ENCODE measurements at regions not wholly inside any gene's neighbourhood (a gene's known extent, or its start where the extent isn't known, plus 50 kb on each side); places are given as distances from the start of the nearest gene placed in this dataset.

- 25 to 40% methylated on average over 3 of the region's 3 CpGs for WGBS, 2 donors
- Histone ChIP-seq H3K27me3 (no peaks in the 10 kb centered on the region), H3K27ac (no peak overlapping the region), H3K36me3 (no peaks in the 10 kb centered on the region), H3K4me3 (no peak overlapping the region), H3K9me3 (no peaks in the 10 kb centered on the region), H3K4me1 (no peaks in the 10 kb centered on the region)
- TF ChIP-seq POLR2A (IDR thresholded peaks at IDR 0.05) (no peak), CTCF (IDR thresholded peaks at IDR 0.05) (no peak)
- DNase-seq: no peak
- intact Hi-C loops (cut with DNase I): no loop called here
Observed at GRCh38 chr12:97358361-97358760, 104.2 kb upstream of the RMST start.

GRCh38 chr12:97359021-97359690 lies 103.4 kb upstream of the RMST start:
- Histone ChIP-seq H3K27me3 (no peaks in the 10 kb centered on the region), H3K36me3 (no peaks in the 10 kb centered on the region), H3K4me3 (no peak overlapping the region), H3K9me3 (no peaks in the 10 kb centered on the region), H3K4me1 (no peaks in the 10 kb centered on the region), H3K27ac (no peak overlapping the region)
- intact Hi-C loops (cut with DNase I): no loop called here
- no peak for DNase-seq
- 53 to 64% methylated on average over 5 of the region's 5 CpGs for WGBS, 2 donors
- TF ChIP-seq CTCF (IDR thresholded peaks at IDR 0.05) (no peak), POLR2A (IDR thresholded peaks at IDR 0.05) (no peak)

- Histone ChIP-seq H3K4me1 (no peaks in the 10 kb centered on the region), H3K27ac (no peak overlapping the region), H3K9me3 (no peaks in the 10 kb centered on the region), H3K27me3 (no peaks in the 10 kb centered on the region), H3K4me3 (no peak overlapping the region), H3K36me3 (no peaks in the 10 kb centered on the region)
- TF ChIP-seq CTCF (IDR thresholded peaks at IDR 0.05) (no peak), POLR2A (IDR thresholded peaks at IDR 0.05) (no peak)
- DNase-seq: no peak
- intact Hi-C loops (cut with DNase I): no loop called here
- 71 to 83% methylated on average over 1 of the region's 1 CpG for WGBS, 2 donors
Observed at GRCh38 chr12:97363693-97364092, 98.9 kb upstream of the RMST start.

GRCh38 chr12:97368462-97369163 lies 94.0 kb upstream of the RMST start:
- Histone ChIP-seq H3K27me3 (no peaks in the 10 kb centered on the region), H3K36me3 (no peaks in the 10 kb centered on the region), H3K27ac (no peak overlapping the region), H3K4me1 (no peaks in the 10 kb centered on the region), H3K9me3 (no peaks in the 10 kb centered on the region), H3K4me3 (no peak overlapping the region)
- WGBS, 2 donors: 65 to 68% methylated on average over 7 of the region's 7 CpGs
- intact Hi-C loops (cut with DNase I): no loop called here
- TF ChIP-seq POLR2A (IDR thresholded peaks at IDR 0.05): no peak
- no peak for TF ChIP-seq CTCF (IDR thresholded peaks at IDR 0.05)
- no peak for DNase-seq

- no peak for DNase-seq
- intact Hi-C loops (cut with DNase I): no loop called here
- no peaks in the 10 kb centered on the region for H3K9me3 ChIP-seq
- H3K36me3 ChIP-seq: no peaks in the 10 kb centered on the region
- H3K27ac ChIP-seq: no peak overlapping the region
- TF ChIP-seq CTCF (IDR thresholded peaks at IDR 0.05) (no peak), POLR2A (IDR thresholded peaks at IDR 0.05) (no peak)
- H3K4me3 ChIP-seq: no peak overlapping the region
- no peaks in the 10 kb centered on the region for H3K4me1 ChIP-seq
- WGBS, 2 donors: 61 to 62% methylated on average over 2 of the region's 2 CpGs
- H3K27me3 ChIP-seq: no peaks in the 10 kb centered on the region
Observed at GRCh38 chr12:97375310-97375709, 87.3 kb upstream of the RMST start.

Data from esophagus squamous epithelium (tissue), 5 donors.